Panc1 (cell line): ENCODE measurements at regions not wholly inside any gene's neighbourhood (a gene's known extent, or its start where the extent isn't known, plus 50 kb on each side); places are given as distances from the start of the nearest gene placed in this dataset.

Experiments
- ATAC-seq: fragments of 200-7000 bp; cut with Tn5 transposase; 2 replicates; pipeline ENCODE4 v1.9.1; 2020; ENCODE audit warnings: mild to moderate bottlenecking, moderate library complexity
- BruUV-seq: library from RNA; stranded (reverse); fragments of 400-500 nt; replicated peaks from 2 replicates; lab custom pipeline; 2021; lab: Mats Ljungman, UMichigan
- CTCF ChIA-PET: fragments of 300-600 bp; sonication (Branson Sonifier 250); formaldehyde crosslinking; loops from one replicate; lab custom pipeline; 2022; ENCODE audit warnings: antibody characterized with exemption; lab: Charles Lee
- POLR2A ChIA-PET: fragments of 300-600 bp; sonication (Branson Sonifier 250); formaldehyde crosslinking; loops from one replicate; lab custom pipeline; 2022; ENCODE audit warnings: antibody characterized with exemption; lab: Charles Lee
- DNase-seq: peaks from one replicate; pipeline ENCODE4 v3.0.0-alpha.2; 2010; ENCODE audit warnings: low read depth, low spot score
- H3K27ac ChIP-seq: 2 replicates; pipeline ENCODE4 v1.5.1; 2011; ENCODE audit warnings: mild to moderate bottlenecking, low read length, inconsistent platforms
- H3K27me3 ChIP-seq: fragments of 200-500 bp; sonication (Bioruptor generic); 2 replicates; pipeline ENCODE4 v1.6.0; 2014; ENCODE audit warnings: low read length, inconsistent platforms; ENCODE audit not compliant: control insufficient read depth, insufficient read depth
- H3K36me3 ChIP-seq: fragments of 200-500 bp; sonication (Bioruptor generic); 2 replicates; pipeline ENCODE4 v1.5.1; 2014; ENCODE audit warnings: inconsistent platforms, mild to moderate bottlenecking, low read length, moderate library complexity; ENCODE audit not compliant: control insufficient read depth, insufficient read depth
- H3K4me1 ChIP-seq: 2 replicates; pipeline ENCODE4 v1.5.1; 2011; ENCODE audit warnings: inconsistent platforms, mild to moderate bottlenecking, low read length, moderate library complexity; ENCODE audit not compliant: control insufficient read depth, insufficient read depth
- H3K4me3 ChIP-seq, 2 experiments: 2 replicates each; pipeline ENCODE4 v1.5.1; 2011 to 2012; ENCODE audit warnings: low read depth in 2 of 2, low read length in 2 of 2, mild to moderate bottlenecking in 2 of 2, inconsistent platforms in 1 of 2, moderate library complexity in 1 of 2
- H3K9me3 ChIP-seq: fragments of 200-500 bp; sonication (Bioruptor generic); 2 replicates; pipeline ENCODE4 v1.5.1; 2014; ENCODE audit warnings: low read depth, mild to moderate bottlenecking, inconsistent platforms, low read length, moderate library complexity; ENCODE audit not compliant: control insufficient read depth, insufficient read depth
- POLR2AphosphoS5 ChIP-seq: IDR thresholded peaks from 2 replicates; pipeline ENCODE4 v1.6.1; 2012; ENCODE audit warnings: mild to moderate bottlenecking, low read depth, low read length, moderate library complexity
- SIN3A ChIP-seq: IDR thresholded peaks from 2 replicates; pipeline ENCODE4 v1.6.1; 2012; ENCODE audit warnings: low read depth, mild to moderate bottlenecking, low read length, moderate library complexity, borderline replicate concordance; ENCODE audit not compliant: insufficient read depth
- TCF7L2 ChIP-seq: IDR thresholded peaks from 2 replicates; pipeline ENCODE4 v1.6.1; 2011; ENCODE audit warnings: mild to moderate bottlenecking, low read depth, low read length, inconsistent platforms
- in situ Hi-C: cut with HindIII; loops from 2 replicates; pipeline ENCODE4 v1.10.0; 2016; ENCODE audit warnings: low sequenced_read_pairs, low pct_unique_long_range_greater_than_20kb
- intact Hi-C: fragments of 100-400 bp; cut with micrococcal nuclease; formaldehyde crosslinking; loops from one replicate; pipeline ENCODE4 v1.10.0; 2022; ENCODE audit not compliant: unreplicated experiment
- TF ChIP-seq, protein P1 (sequence below): fragments of 450-650 bp; IDR thresholded peaks from 2 replicates; pipeline ENCODE4 v1.5.1; 2017; ENCODE audit warnings: mild to moderate bottlenecking
- TF ChIP-seq, protein P2 (sequence below), 2 experiments: IDR thresholded peaks; 2 replicates each; pipeline ENCODE4 v1.6.1; 2011 to 2012; ENCODE audit warnings: low read depth in 2 of 2, control low read depth in 1 of 2, low read length in 1 of 2, mild to moderate bottlenecking in 1 of 2, moderate library complexity in 1 of 2; ENCODE audit not compliant: insufficient read depth in 1 of 2

DNA sequence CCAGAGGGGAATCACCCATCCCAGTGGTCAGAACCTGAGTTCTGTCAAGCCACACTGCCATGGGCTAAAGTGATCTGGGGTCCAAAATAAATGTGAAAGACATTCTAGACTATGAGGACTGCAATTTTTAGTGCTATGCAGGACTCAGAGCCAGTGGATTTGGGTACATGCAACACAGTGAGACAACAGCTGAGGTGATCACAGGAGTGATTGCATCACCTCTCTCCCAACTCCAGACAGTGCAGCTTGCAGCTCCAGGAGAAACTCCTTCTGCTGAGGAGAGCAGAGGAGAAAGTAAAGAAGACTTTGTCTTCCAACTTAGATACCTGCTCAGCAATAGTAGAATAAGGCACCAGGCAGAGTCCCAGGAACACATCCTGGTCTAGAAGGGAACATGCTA, 682.0 kb upstream of the POT1 start:
- TF ChIP-seq, protein P1, sequence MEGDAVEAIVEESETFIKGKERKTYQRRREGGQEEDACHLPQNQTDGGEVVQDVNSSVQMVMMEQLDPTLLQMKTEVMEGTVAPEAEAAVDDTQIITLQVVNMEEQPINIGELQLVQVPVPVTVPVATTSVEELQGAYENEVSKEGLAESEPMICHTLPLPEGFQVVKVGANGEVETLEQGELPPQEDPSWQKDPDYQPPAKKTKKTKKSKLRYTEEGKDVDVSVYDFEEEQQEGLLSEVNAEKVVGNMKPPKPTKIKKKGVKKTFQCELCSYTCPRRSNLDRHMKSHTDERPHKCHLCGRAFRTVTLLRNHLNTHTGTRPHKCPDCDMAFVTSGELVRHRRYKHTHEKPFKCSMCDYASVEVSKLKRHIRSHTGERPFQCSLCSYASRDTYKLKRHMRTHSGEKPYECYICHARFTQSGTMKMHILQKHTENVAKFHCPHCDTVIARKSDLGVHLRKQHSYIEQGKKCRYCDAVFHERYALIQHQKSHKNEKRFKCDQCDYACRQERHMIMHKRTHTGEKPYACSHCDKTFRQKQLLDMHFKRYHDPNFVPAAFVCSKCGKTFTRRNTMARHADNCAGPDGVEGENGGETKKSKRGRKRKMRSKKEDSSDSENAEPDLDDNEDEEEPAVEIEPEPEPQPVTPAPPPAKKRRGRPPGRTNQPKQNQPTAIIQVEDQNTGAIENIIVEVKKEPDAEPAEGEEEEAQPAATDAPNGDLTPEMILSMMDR, result no peak
- TF ChIP-seq, protein P2, sequence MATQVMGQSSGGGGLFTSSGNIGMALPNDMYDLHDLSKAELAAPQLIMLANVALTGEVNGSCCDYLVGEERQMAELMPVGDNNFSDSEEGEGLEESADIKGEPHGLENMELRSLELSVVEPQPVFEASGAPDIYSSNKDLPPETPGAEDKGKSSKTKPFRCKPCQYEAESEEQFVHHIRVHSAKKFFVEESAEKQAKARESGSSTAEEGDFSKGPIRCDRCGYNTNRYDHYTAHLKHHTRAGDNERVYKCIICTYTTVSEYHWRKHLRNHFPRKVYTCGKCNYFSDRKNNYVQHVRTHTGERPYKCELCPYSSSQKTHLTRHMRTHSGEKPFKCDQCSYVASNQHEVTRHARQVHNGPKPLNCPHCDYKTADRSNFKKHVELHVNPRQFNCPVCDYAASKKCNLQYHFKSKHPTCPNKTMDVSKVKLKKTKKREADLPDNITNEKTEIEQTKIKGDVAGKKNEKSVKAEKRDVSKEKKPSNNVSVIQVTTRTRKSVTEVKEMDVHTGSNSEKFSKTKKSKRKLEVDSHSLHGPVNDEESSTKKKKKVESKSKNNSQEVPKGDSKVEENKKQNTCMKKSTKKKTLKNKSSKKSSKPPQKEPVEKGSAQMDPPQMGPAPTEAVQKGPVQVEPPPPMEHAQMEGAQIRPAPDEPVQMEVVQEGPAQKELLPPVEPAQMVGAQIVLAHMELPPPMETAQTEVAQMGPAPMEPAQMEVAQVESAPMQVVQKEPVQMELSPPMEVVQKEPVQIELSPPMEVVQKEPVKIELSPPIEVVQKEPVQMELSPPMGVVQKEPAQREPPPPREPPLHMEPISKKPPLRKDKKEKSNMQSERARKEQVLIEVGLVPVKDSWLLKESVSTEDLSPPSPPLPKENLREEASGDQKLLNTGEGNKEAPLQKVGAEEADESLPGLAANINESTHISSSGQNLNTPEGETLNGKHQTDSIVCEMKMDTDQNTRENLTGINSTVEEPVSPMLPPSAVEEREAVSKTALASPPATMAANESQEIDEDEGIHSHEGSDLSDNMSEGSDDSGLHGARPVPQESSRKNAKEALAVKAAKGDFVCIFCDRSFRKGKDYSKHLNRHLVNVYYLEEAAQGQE (IDR thresholded peaks at IDR 0.05; ENCODE audit: insufficient read depth in 1 of 2, low read depth in 2 of 2, low read length in 1 of 2), result no peak
- no peak for TF ChIP-seq TCF7L2
- no peak for TF ChIP-seq POLR2AphosphoS5
- TF ChIP-seq SIN3A, result no peak
- ChIA-PET POLR2A (no interaction called here), CTCF (no interaction called here)
- BruUV-seq, result no TSS peak
- ATAC-seq (no peak), DNase-seq (no peak)
- Histone ChIP-seq H3K9me3 (no peaks in the 10 kb centered on the region; the same call in 1 of the 2 replicates), H3K4me1 (no peaks in the 10 kb centered on the region), H3K36me3 (no peaks in the 10 kb centered on the region), H3K4me3 (no peak overlapping the region), H3K27ac (no peak overlapping the region), H3K27me3 (no peaks in the 10 kb centered on the region)
- intact Hi-C loops (no loop called here), in situ Hi-C loops (no loop called here)

DNA sequence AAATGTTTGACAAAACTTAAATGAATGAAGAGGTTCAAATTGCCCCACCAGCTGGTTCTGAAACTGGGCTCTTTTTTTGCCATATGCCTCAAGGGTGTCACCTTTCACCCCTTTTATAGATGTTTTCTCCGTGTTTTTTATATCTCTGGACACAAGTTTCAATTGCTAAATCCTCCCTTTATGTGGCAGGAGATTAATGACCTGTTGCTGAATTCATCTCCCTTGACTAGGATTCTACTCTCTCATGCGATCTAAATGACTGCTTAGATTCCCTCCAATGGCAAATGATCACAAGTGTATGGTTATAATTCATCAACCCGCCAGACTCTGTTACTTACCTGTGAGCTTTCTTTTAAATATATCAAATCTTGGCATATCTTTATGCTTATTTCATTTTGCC, 677.0 kb upstream of the POT1 start:
- POLR2A ChIA-PET, result no interaction called here
- DNase-seq (no peak), ATAC-seq (no peak)
- in situ Hi-C loops, result no loop called here
- CTCF ChIA-PET, result no interaction called here
- BruUV-seq, result no TSS peak
- Histone ChIP-seq H3K4me1 (no peaks in the 10 kb centered on the region), H3K9me3 (no peaks in the 10 kb centered on the region), H3K27me3 (no peaks in the 10 kb centered on the region), H3K27ac (no peak overlapping the region), H3K4me3 (no peak overlapping the region), H3K36me3 (no peaks in the 10 kb centered on the region)
- TF ChIP-seq SIN3A (no peak), POLR2AphosphoS5 (no peak), TCF7L2 (no peak)
- TF ChIP-seq, protein P1, result no peak
- TF ChIP-seq, protein P2 (IDR thresholded peaks at IDR 0.05; ENCODE audit: insufficient read depth in 1 of 2, low read depth in 2 of 2, low read length in 1 of 2), result no peak
- intact Hi-C loops, result no loop called here
